Panc1 (cell line): ENCODE measurements at regions not wholly inside any gene's neighbourhood (a gene's known extent, or its start where the extent isn't known, plus 50 kb on each side); places are given as distances from the start of the nearest gene placed in this dataset.

Source experiments
- CTCF ChIP-seq: fragments of 450-650 bp; IDR thresholded peaks from 2 replicates; pipeline ENCODE4 v1.5.1; 2017; ENCODE audit warnings: mild to moderate bottlenecking
- POLR2AphosphoS5 ChIP-seq: IDR thresholded peaks from 2 replicates; pipeline ENCODE4 v1.6.1; 2012; ENCODE audit warnings: mild to moderate bottlenecking, low read depth, low read length, moderate library complexity

DNA sequence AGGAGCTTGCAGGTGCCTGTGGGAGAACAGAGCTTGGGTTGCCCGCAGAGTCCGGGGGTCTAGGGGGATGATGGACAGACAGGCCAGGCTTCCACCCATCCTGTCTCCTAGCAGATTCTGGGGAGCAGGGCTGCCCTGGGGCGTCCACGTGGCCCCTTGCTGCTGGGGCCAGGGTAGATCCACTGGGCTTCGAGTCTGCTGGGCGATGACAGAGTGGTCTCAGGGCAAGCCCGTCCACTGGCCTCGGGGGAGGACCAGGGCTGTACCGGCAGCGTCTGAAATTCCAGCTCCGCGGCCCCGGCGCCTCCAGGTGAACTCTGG is 124.2 kb upstream of the IRX4 start:
- TF ChIP-seq POLR2AphosphoS5 (no peak), CTCF (no peak)
